Smooth muscle cell of the brain vasculature (primary cell): ENCODE measurements at regions not wholly inside any gene's neighbourhood (a gene's known extent, or its start where the extent isn't known, plus 50 kb on each side); places are given as distances from the start of the nearest gene placed in this dataset.

Experiments used
- DNase-seq: peaks from one replicate; pipeline ENCODE4 v3.0.0-alpha.2; 2012; ENCODE audit warnings: low read depth, low spot score

DNA sequence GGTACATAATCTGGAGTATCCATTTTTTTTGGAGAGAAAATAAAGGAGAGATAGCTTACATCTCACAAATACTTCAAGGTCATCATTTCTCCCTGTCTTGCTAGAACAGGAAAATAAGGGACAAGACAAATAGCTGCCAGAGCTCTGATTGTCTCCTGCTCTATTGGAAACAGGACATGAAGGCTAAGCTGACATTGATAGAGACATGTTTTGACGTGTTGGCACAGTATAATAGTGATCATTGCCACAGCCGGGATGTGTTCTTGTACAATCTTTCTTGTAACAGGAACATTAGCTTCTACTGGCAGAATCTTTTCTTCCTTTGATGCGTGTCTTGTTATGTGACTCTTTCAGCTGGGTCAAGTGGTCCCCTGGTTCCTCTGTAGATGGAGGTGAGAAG, 279.3 kb upstream of the MTPN start:
- DNase-seq: no peak

GRCh38 chr7:136254148-136254547, 277.0 kb upstream of the MTPN start:
- DNase-seq: no peak

GRCh38 chr7:136251826-136252225, 274.7 kb upstream of the MTPN start:
- no peak for DNase-seq

DNA sequence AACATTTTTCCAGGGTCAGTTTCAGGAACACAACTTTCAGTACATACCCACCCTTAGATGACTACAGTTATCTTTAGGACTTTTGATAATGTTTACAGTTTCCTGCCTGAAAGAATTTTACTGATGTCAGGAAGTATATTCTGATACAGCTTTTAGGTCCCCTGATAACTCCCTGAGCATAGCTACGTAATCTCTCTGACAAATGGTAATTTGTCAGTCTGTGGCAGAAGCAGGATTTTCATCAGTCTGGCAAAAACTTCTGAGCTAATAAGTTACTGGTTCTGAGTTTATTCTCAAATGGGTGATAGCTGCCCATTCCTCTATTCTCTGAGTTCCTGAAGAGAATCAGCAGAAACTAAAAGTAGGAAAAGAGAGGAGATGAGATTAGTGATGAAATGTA, 270.1 kb upstream of the MTPN start:
- no peak for DNase-seq

DNA sequence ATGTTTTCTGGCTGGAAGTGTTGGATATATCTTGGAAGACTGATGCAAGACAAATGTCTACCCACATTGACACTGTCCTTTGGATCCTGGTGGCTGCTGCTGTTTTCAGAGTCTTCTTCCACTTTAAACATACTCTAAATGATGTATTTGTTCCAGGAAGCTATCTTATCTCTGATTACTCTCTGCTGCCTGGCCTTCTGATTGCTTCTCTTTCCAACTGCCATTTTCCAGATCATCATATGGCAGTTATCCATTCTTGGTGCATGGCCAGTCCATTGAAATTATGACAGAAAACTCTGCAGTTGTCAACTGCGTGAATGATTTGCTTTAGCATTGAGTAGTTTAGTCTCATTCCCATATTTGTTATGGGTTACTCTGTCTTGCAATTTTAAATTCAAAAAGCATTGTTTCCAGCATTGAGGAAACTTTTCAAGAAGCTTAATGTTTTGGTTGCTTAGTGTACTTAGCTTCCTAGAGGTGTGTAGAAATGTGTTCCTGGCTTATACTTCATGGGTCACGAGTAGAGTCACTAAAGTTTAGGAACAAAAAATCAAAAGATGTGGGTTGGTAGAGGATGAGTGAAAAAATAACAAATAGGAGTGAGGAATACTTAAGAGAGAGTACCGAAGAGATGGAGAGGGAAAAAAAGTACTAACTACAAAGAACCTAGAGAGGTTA, 268.3 kb upstream of the MTPN start:
- DNase-seq: no peak

- no peak for DNase-seq
Measured at GRCh38 chr7:136234040-136234439, 256.9 kb upstream of the MTPN start.

- DNase-seq: no peak
Measured at GRCh38 chr7:136230210-136230609, 253.1 kb upstream of the MTPN start.

DNA sequence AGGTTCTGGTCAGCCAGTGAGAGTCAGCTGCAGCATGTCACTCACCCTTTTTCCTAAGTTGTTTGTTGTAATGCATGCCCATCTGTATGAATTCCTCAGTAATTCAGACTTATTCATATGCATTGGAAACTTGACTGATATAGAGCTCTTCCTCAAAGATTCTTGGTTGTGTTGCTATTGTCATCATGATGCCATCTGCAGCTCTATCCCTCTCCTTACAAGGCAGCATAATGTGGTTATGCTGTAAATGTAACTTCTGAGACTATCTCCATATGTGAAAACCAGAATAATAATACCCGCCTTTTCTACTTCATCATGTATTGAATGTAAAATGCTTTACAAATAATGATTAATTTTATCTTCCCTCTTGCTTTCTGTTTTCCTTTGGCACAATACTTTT, 252.6 kb upstream of the MTPN start:
- DNase-seq: no peak

- DNase-seq: no peak
Measured at GRCh38 chr7:136228171-136228570, 251.0 kb upstream of the MTPN start.

DNA sequence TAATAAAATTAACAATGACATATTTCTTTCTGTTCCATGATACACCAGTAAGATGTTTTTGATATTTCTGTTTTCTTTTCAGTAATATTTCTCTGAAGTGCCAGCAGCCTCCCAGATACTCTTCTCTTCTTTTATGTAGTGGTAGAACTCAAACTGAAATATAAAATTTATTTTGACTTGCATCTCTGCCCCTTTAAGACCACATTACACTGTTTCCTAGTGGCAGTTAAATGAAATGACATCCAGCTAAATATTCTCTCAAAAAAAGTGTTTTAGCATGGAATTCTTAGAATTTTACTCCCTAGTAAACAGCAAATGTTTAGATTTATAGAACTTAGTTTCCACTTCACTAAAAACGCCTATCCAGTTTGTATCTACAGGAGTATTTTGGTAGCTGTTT, 237.2 kb upstream of the MTPN start:
- no peak for DNase-seq

- DNase-seq: no peak
Measured at GRCh38 chr7:136213012-136213411, 235.9 kb upstream of the MTPN start.

DNA sequence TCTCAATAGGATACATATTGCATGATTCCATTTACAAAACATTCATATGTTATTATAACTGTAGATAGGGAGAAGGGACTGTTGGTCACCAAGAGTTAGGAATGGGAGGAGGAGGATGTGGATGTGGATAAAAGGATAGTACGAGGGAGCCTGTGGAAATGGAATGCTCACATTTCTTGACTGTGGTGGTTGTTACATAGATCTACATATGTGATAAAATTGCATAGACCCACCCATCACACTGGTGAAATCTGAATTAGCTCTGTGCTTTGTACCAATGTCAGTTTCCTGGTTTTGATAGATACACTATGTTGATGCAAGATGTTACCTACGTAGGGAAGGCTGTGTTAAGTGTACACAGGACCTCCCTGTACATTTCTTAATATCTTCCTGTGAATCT, 233.5 kb upstream of the MTPN start:
- no peak for DNase-seq

GRCh38 chr7:136210079-136210478, 232.9 kb upstream of the MTPN start:
- DNase-seq: no peak

- DNase-seq: no peak
Measured at GRCh38 chr7:136205956-136206355, 228.8 kb upstream of the MTPN start.

DNA sequence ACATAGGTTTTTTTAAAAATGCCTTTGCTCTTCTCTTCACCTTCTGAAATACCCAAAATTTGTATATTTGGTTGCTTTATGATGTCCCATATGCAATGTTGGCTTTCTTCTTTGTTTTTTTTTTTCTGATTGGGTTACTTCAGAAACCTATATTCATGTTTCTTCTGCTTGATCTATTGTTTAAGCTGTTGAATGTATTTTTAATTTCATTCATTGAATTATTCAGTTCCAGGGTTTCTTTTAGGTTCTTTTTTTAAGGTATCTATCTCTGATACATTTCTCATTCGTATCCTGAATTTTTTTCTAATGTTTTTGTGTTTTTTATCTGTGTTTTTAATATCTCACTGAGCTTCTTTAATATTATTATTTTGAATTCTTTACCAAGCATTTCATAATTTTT, 221.0 kb upstream of the MTPN start:
- DNase-seq: no peak

GRCh38 chr7:136194878-136195277, 217.7 kb upstream of the MTPN start:
- no peak for DNase-seq

GRCh38 chr7:136193940-136194339, 216.8 kb upstream of the MTPN start:
- DNase-seq: no peak

- DNase-seq: no peak
Measured at GRCh38 chr7:136189506-136189998, 212.4 kb upstream of the MTPN start.

DNA sequence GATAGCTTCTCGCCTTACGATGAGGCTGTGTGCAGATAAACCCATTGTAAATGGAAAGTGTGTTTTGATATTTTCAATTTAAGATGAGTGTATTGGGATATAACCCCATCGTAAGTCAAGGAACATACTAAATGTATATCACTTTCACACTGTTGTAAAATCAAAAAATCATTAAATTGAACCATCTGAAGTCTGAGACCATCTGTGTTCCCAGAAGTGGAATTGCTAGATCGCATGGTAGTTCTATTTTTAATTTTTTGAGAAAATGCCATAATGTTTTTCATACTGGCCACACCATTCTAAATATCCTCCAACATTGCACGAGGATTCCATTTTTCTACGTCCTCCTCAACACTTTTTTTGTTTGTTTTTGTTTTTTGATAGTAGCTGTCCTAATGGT, 209.1 kb upstream of the MTPN start:
- DNase-seq: no peak

- no peak for DNase-seq
Measured at GRCh38 chr7:136184719-136185118, 207.6 kb upstream of the MTPN start.

DNA sequence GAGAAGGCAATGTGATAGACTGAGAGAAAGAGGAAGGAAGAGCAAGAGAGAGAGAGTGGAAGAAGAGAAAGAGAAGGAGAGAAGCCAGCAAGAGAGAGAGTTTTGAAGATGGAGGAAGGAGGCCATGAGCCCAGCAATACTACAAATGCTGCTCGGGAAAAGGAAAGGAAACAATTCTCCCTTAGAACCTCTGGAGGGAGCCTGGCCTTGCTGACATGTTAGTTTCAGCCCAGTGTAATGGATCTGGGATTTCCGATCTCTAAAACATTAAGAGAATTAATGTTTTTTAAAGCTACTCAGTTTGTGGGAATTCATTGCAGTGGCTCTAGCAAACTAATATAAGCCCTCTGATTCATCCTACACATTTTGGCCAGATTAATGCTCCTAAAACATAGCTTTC, 206.8 kb upstream of the MTPN start:
- DNase-seq: no peak

DNA sequence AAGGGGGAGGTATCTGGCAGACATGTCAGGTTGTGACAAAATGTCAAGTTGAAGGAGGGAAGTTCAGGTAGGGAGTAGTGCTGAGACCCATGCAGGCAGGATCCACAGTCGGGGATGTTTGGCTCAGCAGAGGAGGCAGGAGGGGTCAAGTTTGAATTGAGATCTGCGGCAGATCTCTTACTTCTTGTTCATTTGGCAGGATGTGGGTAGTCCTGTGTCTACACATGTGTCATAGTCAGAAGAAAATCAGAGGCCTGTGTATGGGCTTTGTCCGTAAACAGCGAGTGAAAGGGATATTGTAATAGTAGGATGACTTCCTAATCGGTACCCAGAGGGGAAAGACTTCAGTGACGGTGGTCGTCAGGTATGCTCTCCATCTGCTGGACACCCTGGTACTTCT, 203.8 kb upstream of the MTPN start:
- no peak for DNase-seq

DNA sequence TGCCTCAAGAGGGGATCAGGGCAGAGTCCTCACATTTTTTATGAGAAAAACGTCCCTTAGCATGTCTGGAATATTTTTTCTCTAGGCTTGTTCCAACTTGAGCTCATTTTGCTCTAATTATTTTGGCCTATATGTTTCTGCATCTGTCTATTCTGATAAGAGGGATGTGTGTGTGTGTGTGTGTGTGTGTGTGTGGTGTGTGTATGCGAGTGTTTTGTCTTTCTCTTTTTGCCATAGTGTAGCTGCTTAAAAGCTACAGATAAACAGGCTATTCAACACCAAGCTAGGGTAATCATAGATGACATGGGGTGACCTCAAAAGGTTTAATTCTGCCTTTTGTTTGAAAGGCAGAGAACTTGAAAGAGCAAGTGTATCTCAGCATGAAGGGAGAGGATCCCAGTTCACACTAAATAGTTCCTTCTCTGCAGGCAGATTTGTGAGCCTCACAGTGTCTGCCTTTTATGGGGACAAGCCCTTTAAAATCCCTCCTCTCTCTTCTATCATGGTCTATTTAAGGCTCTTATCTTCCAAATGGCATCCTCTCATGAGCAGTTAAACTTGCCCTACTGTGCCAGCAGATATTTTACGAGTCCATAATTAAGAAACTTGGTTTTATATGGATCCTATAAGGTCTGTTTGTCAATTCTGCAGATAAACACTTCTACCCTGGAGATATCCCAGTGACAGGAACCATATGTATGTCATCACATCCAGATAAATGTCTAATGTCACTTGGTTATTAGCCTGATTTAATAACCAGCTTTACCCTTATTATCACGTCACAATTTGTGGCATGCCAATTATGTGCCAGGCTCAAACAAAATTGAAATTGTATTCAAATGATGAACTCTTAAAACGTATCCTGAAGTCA, 202.9 kb upstream of the MTPN start:
- no peak for DNase-seq
